ENCODE measurements at regions not wholly inside any gene's neighbourhood (a gene's known extent, or its start where the extent isn't known, plus 50 kb on each side); places are given as distances from the start of the nearest gene placed in this dataset.

- intact Hi-C loops (cut with DNase I; ENCODE audit: low total_unique reads), result loop anchor here (5.0 kb wide), 1 partner anchor 348 kb away; the partner anchor contains the start of gene WDR41
- Histone ChIP-seq H3K27ac (no peak overlapping the region), H3K4me3 (no peak overlapping the region), H3K9me3 (no peaks in the 10 kb centered on the region), H3K27me3 (replicated peaks in 1 of 7) (no peaks in the 10 kb centered on the region), H3K36me3 (no peaks in the 10 kb centered on the region), H3K4me1 (peaks cover 0 to 4% (median 0%) of the 10 kb centered on the region in 6 donors)
- TF ChIP-seq POLR2AphosphoS5 (IDR thresholded peaks at IDR 0.05), result no peak
- no peak for TF ChIP-seq POLR2A (IDR thresholded peaks at IDR 0.05)
- TF ChIP-seq, protein P1, sequence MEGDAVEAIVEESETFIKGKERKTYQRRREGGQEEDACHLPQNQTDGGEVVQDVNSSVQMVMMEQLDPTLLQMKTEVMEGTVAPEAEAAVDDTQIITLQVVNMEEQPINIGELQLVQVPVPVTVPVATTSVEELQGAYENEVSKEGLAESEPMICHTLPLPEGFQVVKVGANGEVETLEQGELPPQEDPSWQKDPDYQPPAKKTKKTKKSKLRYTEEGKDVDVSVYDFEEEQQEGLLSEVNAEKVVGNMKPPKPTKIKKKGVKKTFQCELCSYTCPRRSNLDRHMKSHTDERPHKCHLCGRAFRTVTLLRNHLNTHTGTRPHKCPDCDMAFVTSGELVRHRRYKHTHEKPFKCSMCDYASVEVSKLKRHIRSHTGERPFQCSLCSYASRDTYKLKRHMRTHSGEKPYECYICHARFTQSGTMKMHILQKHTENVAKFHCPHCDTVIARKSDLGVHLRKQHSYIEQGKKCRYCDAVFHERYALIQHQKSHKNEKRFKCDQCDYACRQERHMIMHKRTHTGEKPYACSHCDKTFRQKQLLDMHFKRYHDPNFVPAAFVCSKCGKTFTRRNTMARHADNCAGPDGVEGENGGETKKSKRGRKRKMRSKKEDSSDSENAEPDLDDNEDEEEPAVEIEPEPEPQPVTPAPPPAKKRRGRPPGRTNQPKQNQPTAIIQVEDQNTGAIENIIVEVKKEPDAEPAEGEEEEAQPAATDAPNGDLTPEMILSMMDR (IDR thresholded peaks at IDR 0.05 in 8 of 11, conservative IDR thresholded peaks at IDR 0.05 in 3 of 11), result peak; percentile 12 to 85 (median 68)
- WGBS, 5 donors, result 50 to 64% (median 56%) methylated on average over 14 of the region's 14 CpGs
- DNase-seq, result peak; percentile 82
Measured at GRCh38 chr5:77143998-77144836, 57.1 kb upstream of the ZBED3 start.

DNA sequence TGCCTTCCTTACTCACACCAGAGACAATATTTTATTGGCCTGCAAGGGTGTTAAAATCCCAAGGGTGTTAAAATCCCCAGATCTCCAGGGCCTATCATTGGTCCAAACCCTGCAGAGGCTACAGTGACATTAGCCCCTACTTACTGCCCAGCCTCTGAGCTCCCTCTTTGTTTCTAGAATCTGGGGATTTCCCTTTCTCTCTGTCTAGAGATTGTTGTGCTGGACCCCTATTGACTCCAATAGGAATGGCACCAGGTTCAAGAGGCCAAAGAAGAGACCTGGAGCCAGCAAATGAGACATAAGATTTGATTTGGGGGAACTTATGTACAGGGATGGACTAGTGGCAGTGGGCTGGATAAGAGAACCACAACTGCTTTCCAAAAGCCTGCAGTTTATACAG lies 53.3 kb upstream of the ZBED3 start:
- Histone ChIP-seq H3K4me1 (no peaks in the 10 kb centered on the region), H3K36me3 (no peaks in the 10 kb centered on the region), H3K27ac (no peak overlapping the region), H3K4me3 (no peak overlapping the region), H3K27me3 (replicated peaks in 1 of 7) (no peaks in the 10 kb centered on the region), H3K9me3 (no peaks in the 10 kb centered on the region)
- intact Hi-C loops (cut with DNase I; ENCODE audit: low total_unique reads), result loop anchor here (5.0 kb wide), 1 partner anchor 352 kb away; the partner anchor contains the start of gene WDR41
- TF ChIP-seq, protein P1 (IDR thresholded peaks at IDR 0.05 in 8 of 11, conservative IDR thresholded peaks at IDR 0.05 in 3 of 11), result no peak
- TF ChIP-seq POLR2AphosphoS5 (IDR thresholded peaks at IDR 0.05), result no peak
- no peak for TF ChIP-seq POLR2A (IDR thresholded peaks at IDR 0.05)
- DNase-seq, result no peak

DNA sequence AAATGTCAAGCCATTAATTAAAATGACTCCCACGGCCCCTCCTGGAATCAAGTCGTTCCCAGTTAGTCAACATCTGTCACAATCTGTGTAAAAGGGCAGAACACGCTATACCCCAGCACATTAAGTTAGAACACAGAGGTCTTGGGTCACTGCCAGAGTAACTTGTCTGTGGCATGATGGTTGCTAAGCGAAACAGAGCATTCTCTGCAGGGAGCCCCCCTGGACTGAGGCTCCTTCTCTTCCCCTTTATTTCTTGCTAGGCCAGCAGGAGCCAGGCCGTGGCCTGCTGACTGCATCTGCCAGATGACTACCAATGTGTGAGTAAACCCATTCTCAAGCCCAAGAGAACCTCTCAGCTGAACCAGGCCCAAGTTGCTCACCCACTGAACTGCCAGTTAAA lies 51.9 kb upstream of the ZBED3 start:
- no peaks in the 10 kb centered on the region for H3K4me1 ChIP-seq
- H3K27me3 ChIP-seq (replicated peaks in 1 of 7), result no peaks in the 10 kb centered on the region
- intact Hi-C loops (cut with DNase I; ENCODE audit: low total_unique reads), result no loop called here
- DNase-seq, result no peak
- no peak overlapping the region for H3K27ac ChIP-seq
- no peak for TF ChIP-seq POLR2A (IDR thresholded peaks at IDR 0.05)
- TF ChIP-seq, protein P1 (IDR thresholded peaks at IDR 0.05 in 8 of 11, conservative IDR thresholded peaks at IDR 0.05 in 3 of 11), result no peak
- TF ChIP-seq POLR2AphosphoS5 (IDR thresholded peaks at IDR 0.05), result no peak
- no peak overlapping the region for H3K4me3 ChIP-seq
- no peaks in the 10 kb centered on the region for H3K36me3 ChIP-seq
- H3K9me3 ChIP-seq, result no peaks in the 10 kb centered on the region
- WGBS, 5 donors, result 69 to 86% (median 81%) methylated on average over 5 of the region's 5 CpGs

Small RNA genes in the stretch of these regions (small RNA-seq; reads per million reads assigned to genes)
- gene HMGB1P35, result 0 reads per million in 4 donors

Data from spleen (tissue), 11 donors.